ENCODE measurements at regions not wholly inside any gene's neighbourhood (a gene's known extent, or its start where the extent isn't known, plus 50 kb on each side); places are given as distances from the start of the nearest gene placed in this dataset.

- TF ChIP-seq, protein P1, sequence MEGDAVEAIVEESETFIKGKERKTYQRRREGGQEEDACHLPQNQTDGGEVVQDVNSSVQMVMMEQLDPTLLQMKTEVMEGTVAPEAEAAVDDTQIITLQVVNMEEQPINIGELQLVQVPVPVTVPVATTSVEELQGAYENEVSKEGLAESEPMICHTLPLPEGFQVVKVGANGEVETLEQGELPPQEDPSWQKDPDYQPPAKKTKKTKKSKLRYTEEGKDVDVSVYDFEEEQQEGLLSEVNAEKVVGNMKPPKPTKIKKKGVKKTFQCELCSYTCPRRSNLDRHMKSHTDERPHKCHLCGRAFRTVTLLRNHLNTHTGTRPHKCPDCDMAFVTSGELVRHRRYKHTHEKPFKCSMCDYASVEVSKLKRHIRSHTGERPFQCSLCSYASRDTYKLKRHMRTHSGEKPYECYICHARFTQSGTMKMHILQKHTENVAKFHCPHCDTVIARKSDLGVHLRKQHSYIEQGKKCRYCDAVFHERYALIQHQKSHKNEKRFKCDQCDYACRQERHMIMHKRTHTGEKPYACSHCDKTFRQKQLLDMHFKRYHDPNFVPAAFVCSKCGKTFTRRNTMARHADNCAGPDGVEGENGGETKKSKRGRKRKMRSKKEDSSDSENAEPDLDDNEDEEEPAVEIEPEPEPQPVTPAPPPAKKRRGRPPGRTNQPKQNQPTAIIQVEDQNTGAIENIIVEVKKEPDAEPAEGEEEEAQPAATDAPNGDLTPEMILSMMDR (IDR thresholded peaks at IDR 0.05; ENCODE audit: control extremely low read depth, extremely low read depth): no peak
- ATAC-seq (ENCODE audit: insufficient read depth, low FRiP score): no peak
Observed at GRCh38 chr3:164200053-164200823, 878.1 kb downstream of the SI start.

GRCh38 chr3:164196477-164196876, 881.8 kb downstream of the SI start:
- no peaks in the 10 kb centered on the region for H3K4me1 ChIP-seq (ENCODE audit: control insufficient read depth in 5 of 5, insufficient read depth in 5 of 5, low read length in 5 of 5)
- ATAC-seq (ENCODE audit: insufficient read depth, low FRiP score) (no peak), DNase-seq (no peak)
- no peak overlapping the region for H3K27ac ChIP-seq (ENCODE audit: low read depth in 1 of 2, low read length in 1 of 2)
- WGBS, 2 donors: 94 to 98% methylated on average over 2 of the region's 2 CpGs
- no peaks in the 10 kb centered on the region for H3K9me3 ChIP-seq (ENCODE audit: control insufficient read depth in 4 of 4, insufficient read depth in 3 of 4, low read length in 3 of 4)
- TF ChIP-seq, protein P1 (IDR thresholded peaks at IDR 0.05; ENCODE audit: control extremely low read depth, extremely low read depth): no peak
- H3K9ac ChIP-seq (ENCODE audit: insufficient read depth in 1 of 2, low read length in 2 of 2): no peak overlapping the region
- no peaks in the 10 kb centered on the region for H3K36me3 ChIP-seq (ENCODE audit: control insufficient read depth in 4 of 4, insufficient read depth in 4 of 4, low read length in 4 of 4)
- H3K4me3 ChIP-seq: no peak overlapping the region
- peaks cover 0 to 2% (median 0%) of the 10 kb centered on the region in 3 donors for H3K27me3 ChIP-seq (ENCODE audit: control insufficient read depth in 3 of 3, insufficient read depth in 3 of 3, low read length in 2 of 3)

More at GRCh38 chr3:164200053-164200823, 878.1 kb downstream of the SI start:
- Histone ChIP-seq H3K9ac (ENCODE audit: insufficient read depth in 1 of 2, low read length in 2 of 2) (no peak overlapping the region), H3K27ac (ENCODE audit: low read depth in 1 of 2, low read length in 1 of 2) (no peak overlapping the region), H3K36me3 (ENCODE audit: control insufficient read depth in 4 of 4, insufficient read depth in 4 of 4, low read length in 4 of 4) (no peaks in the 10 kb centered on the region), H3K27me3 (ENCODE audit: control insufficient read depth in 3 of 3, insufficient read depth in 3 of 3, low read length in 2 of 3) (peaks cover 0 to 2% (median 0%) of the 10 kb centered on the region in 3 donors), H3K9me3 (ENCODE audit: control insufficient read depth in 4 of 4, insufficient read depth in 3 of 4, low read length in 3 of 4) (no peaks in the 10 kb centered on the region), H3K4me3 (no peak overlapping the region), H3K4me1 (ENCODE audit: control insufficient read depth in 5 of 5, insufficient read depth in 5 of 5, low read length in 5 of 5) (no peaks in the 10 kb centered on the region)
- DNase-seq: no peak
- WGBS, 2 donors: 43 to 58% methylated on average over 1 of the region's 1 CpG

- no peaks in the 10 kb centered on the region for H3K9me3 ChIP-seq (ENCODE audit: control insufficient read depth in 4 of 4, insufficient read depth in 3 of 4, low read length in 3 of 4)
- H3K36me3 ChIP-seq (ENCODE audit: control insufficient read depth in 4 of 4, insufficient read depth in 4 of 4, low read length in 4 of 4): no peaks in the 10 kb centered on the region
- H3K4me3 ChIP-seq: no peak overlapping the region
- H3K27ac ChIP-seq (ENCODE audit: low read depth in 1 of 2, low read length in 1 of 2): no peak overlapping the region
- ATAC-seq (ENCODE audit: insufficient read depth, low FRiP score) (no peak), DNase-seq (no peak)
- H3K4me1 ChIP-seq (ENCODE audit: control insufficient read depth in 5 of 5, insufficient read depth in 5 of 5, low read length in 5 of 5): no peaks in the 10 kb centered on the region
- TF ChIP-seq, protein P1 (IDR thresholded peaks at IDR 0.05; ENCODE audit: control extremely low read depth, extremely low read depth): no peak
- no peak overlapping the region for H3K9ac ChIP-seq (ENCODE audit: insufficient read depth in 1 of 2, low read length in 2 of 2)
- WGBS, 2 donors: 69 to 79% methylated on average over 2 of the region's 2 CpGs
- H3K27me3 ChIP-seq (ENCODE audit: control insufficient read depth in 3 of 3, insufficient read depth in 3 of 3, low read length in 2 of 3): peaks cover 0 to 2% (median 0%) of the 10 kb centered on the region in 3 donors
Observed at GRCh38 chr3:164194842-164195241, 883.5 kb downstream of the SI start.

Measured in lung (tissue), 11 donors.